NCI-H748 (cell line): ENCODE measurements at regions not wholly inside any gene's neighbourhood (a gene's known extent, or its start where the extent isn't known, plus 50 kb on each side); places are given as distances from the start of the nearest gene placed in this dataset.
"Not testable (repeated sequence)": the region's sequence is repeated elsewhere in the genome, so short reads cannot be mapped to it uniquely, and the experiment has no call there.

ENCODE experiments used
- DNase-seq: peaks from one replicate; lab custom pipeline; 2025; ENCODE audit not compliant: unreplicated experiment; lab: John Stamatoyannopoulos, UW

- DNase-seq = not testable (repeated sequence)
These were observed 229.7 kb downstream of the CD109 start for GRCh38 chr6:73925703-73926102.

- no peak for DNase-seq
These were observed 228.0 kb downstream of the CD109 start for GRCh38 chr6:73923905-73924485.

DNA sequence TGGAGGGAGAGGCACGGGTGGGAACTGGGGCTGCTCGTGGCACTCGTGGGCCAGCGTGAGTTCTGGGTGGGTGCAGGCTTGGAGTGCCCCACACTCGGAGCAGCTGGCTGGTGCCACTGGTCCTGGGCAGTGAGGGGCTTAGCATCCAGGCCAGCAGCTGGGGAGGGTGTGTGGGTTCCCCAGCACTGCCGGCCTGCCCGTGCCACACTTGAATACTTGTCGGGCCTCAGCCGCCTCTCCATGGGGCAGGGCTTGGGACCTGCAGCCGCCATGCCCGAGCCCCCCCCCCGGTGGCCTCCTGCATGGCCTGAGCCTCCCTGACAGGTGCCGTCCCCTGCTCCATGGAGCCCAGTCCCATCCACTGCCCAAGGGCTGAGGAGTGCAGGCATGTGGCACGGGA, 207.2 kb downstream of the CD109 start:
- DNase-seq = no peak

GRCh38 chr6:73901986-73902385, 206.0 kb downstream of the CD109 start:
- no peak for DNase-seq

DNA sequence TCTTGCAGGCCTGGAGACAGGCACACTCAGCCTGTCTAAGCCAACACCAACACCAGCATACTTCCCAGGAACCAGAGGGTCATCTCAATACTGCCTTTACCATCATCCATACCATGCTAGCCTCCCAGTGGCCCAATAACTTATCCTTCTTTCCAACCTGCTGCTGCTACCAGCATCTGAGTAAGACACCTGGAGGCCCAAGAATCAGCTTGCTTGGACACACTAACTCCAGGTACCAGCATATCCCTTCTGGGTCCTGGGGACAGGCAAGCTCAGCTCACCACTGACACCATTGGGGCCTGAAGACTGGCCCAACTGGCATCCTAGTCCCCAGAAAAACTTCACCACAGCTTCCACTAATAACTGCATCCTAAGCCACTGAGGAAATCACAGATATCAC, 205.3 kb downstream of the CD109 start:
- no peak for DNase-seq

DNA sequence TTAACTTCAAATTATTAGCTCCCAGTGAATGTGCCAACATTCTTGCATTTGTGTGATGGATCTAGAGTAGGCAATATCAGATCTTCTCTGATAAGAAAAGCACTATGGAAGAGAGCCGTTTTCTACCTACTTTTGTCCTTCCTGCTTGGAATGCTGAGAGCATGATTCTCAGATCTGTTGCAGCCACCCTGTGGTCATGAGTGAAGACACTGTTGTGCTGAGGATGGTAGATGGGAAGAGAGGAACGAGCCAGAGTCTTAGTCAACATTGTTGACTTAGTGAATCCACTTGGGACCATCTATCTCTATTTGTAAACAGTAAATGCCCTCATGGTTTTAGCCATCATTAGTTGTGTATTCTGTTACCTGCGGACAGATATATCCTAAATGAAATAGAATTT, 202.6 kb downstream of the CD109 start:
- DNase-seq = no peak

- no peak for DNase-seq
These were observed 197.7 kb downstream of the CD109 start for GRCh38 chr6:73893696-73894095.

- no peak for DNase-seq
These were observed 192.0 kb downstream of the CD109 start for GRCh38 chr6:73888050-73888449.

DNA sequence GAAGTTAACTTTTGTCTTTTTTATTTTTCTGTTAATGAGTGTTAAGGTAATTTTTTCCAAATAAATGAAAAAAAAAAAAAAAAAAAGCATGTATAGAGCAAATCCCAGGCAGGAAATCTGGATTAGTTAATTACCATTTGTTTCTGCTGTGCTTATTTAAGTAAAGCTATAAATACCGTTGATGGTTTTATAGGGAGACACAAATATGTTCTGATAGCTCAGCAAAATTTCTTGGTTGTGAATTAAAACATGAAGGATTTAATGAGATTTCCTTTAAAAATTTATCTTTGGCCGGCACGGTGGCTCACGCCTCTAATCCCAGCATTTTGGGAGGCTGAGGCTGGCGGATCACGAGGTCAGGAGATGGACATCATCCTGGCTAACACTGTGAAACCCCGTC, 189.4 kb downstream of the CD109 start:
- no peak for DNase-seq

DNA sequence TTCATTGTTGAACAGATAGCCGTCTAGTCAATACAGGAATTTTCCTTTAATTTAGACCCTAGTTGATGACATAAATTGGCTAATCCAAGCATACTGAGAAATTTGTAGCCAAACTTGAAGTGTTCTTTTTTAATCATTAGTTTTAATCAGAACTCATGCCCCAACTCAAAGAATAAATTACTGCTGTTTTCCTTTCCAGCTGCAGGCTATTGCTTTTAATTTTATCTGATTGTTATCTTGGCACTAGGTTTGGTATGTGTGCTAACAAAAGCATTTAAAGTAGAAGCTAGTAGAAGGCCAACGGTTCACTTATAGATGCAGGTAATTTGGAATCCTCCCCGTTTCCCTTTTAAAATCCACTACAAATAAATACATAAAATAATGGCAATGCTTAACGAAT, 188.5 kb downstream of the CD109 start:
- no peak for DNase-seq

DNA sequence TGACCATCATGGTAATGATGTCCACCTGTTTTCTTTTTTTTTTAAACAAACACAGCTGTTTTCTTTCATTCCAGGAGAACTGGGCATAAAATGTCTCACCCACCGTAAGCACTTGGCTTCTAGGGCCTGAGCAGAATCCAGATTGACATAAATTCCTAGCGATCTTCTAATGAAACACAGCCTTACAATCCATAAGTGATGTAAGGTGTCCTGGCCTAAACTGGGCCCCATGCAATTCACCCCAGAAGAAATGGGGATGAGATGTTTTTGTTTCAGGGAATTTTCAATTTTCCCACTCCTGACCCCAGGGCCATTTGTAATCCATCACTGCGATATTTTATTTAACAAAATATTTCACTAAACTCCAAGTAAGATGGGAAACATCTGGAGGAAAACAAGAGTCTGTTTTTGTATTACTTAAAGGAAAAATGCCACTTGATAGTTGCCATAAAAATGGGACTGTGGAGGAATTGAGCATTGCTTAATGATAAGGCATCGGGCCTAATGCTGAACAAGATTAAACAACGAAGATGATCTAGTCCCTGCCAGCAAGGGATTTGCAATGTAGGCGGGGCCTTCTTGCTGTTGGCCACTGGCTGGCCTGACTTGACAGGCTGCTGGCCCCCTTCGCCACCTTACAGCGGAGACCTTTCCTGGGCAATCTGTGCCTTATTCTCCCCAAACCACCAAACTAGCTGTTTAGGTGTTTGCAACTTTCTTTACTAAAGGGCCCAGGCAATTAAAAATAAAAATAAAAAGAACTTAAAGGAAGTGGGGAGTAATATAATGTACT, 183.7 kb downstream of the CD109 start:
- no peak for DNase-seq

DNA sequence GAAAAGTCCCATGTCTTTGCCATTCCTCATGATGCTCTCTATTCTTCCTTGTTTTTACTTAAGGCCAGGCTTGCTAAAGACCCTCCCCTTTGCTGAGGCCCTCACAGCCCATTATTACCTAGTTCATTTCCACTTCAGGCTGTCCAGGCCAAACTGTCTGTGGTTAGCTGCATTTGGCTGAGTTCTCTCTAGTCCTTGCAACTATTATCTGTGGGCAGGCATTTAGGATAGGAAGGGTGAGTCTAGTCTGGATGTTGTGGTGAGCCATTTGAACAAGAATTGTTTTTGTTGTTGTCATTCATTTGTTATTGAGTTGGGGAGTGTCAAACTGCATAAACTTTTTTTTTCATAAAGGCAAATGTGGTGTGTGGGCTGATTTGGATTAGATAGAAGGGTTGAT, 182.4 kb downstream of the CD109 start:
- DNase-seq = no peak
